T47D (cell line): ENCODE measurements at regions not wholly inside any gene's neighbourhood (a gene's known extent, or its start where the extent isn't known, plus 50 kb on each side); places are given as distances from the start of the nearest gene placed in this dataset.

Experiments used
- DNase-seq, 2 experiments: peaks; one replicate each; pipeline versions ENCODE4 v3.0.0 to v3.0.0-alpha.2; 2011 to 2012; ENCODE audit warnings: low read depth in 1 of 2, low spot score in 1 of 2
- JUND ChIP-seq: IDR thresholded peaks from 2 replicates; pipeline ENCODE4 v1.6.1; 2012; ENCODE audit warnings: low read depth
- in situ Hi-C: cut with HindIII; loops from 2 replicates; pipeline ENCODE4 v1.10.0; 2016; ENCODE audit warnings: low sequenced_read_pairs, low pct_unique_long_range_greater_than_20kb

DNA sequence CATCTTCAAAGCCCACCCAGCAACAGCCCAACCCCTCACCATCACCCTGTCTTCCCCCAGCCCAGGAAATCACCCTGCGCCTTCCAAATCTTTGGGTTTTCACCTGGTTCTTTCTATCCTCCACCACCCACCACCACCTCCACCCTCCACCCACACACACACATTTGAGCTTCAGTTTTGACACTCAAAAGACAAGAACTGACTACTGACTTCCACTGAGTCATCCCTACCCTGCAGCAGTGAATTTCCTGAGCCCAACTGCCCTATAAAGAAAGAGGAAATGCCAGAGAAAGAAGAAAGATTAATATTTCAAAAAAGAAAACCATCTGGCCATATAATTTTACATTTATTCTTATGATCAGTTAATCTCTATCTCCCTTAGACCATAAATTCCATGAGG, 137.5 kb downstream of the CHST1 start:
- TF ChIP-seq JUND = no peak
- in situ Hi-C loops = no loop called here
- no peak for DNase-seq

DNA sequence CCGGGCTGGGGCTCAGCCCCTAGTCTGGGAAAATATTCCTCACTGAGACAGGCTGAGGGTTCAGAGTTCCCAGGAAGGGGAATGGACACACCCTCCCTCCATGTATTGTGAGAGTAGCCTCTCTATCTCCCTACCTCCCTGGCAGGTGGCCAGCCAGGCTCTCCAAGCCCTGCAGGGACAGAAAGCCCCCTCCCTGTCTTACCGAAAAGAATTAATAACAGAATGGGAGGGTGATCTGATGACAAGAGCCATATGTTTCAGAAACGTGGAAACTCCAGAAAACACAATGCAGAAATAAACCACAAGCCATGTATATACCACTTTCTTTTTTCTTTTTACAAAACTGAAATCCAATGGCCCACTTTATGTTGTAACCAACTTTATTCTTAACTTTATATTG, 140.0 kb downstream of the CHST1 start:
- in situ Hi-C loops = no loop called here

DNA sequence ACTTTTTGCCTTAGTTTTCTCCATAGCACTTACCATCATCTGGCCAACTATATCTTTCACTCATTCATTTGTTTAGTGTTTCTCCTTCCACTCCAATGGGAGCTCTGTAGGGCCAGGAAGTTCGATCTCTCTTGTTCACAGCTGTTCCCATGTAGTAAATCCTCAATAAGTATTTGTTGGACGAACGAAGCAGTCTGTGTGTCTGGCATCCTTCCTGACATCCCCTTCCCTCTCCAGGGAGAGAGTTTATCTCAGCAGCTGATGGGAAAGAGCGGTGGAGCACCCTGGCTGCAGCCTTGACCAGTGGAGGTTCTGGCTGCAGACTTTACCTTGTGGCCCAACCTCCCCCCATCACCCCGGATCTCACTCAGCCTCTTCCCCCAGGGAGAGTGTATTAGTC, 141.7 kb downstream of the CHST1 start:
- in situ Hi-C loops = no loop called here
- no peak for DNase-seq
- TF ChIP-seq JUND = no peak

More for the DNA sequence above, 140.0 kb downstream of the CHST1 start:
- TF ChIP-seq JUND = no peak
- no peak for DNase-seq

DNA sequence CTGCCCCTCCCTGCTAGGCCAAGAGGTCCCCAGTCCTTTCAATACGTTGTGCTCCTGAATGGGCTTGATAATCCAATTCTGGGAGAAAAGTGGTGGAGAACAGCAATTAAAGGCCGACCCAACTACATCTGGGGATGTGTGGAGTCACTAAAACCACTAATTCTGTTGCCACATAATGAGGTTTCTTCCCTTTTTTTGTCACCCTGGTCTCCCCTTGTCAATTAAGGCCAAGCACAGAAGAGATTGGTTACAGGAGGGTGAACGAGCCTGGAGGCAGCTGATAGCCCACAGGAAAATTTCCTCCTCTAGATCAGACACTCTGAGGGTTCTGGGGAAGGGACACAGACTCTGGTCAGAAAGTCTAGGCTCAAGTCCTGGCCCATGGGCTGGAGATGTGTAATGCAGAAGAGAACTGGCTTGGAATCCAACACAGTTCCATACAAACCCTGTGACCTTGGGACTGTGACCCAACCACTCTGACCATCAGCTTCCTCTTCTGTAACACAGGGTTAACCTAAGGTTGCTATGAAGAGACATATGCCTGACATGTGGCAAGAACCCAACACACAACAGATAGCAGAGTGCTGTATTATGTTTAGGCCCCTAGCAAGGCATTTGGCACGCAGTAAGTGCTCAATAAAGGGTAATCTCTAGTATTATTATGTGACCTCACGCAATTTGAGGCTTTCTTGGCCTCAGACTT, 146.4 kb downstream of the CHST1 start:
- in situ Hi-C loops = no loop called here
- no peak for DNase-seq
- TF ChIP-seq JUND = no peak

DNA sequence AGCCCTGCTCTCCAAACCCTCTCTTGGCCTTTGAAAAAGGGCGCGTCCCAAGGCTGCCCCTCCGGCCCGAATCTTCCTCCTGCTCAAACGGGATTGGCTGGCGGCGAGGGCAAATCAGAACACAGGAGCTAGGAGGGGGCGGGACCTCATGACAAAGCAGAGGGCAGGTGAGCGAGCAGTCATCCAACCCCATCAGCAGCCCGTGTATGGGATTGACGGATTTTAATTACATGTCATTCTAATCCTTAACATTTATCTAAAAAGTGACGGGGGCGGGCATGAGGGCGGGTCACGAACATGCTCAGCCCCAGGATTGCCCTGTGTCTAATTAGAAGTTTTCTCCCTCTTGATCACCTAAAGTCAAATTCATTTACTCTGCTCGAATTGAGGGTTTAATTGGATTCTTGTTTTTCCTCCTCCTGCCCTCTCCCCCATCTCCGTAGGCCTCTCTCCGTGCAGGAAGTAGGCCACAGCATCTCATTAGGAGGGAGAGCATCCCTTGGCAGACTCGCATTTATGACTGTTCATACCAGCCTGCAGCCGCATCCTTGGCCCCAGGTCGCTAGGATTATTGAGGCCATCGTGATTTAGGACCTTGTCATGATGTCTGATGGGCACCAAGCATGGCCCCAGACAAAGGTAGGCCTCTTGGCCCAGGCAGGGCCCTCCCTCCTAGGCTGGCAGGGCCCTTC, 147.1 kb downstream of the CHST1 start:
- no peak for TF ChIP-seq JUND
- DNase-seq = no peak
- in situ Hi-C loops = no loop called here

DNA sequence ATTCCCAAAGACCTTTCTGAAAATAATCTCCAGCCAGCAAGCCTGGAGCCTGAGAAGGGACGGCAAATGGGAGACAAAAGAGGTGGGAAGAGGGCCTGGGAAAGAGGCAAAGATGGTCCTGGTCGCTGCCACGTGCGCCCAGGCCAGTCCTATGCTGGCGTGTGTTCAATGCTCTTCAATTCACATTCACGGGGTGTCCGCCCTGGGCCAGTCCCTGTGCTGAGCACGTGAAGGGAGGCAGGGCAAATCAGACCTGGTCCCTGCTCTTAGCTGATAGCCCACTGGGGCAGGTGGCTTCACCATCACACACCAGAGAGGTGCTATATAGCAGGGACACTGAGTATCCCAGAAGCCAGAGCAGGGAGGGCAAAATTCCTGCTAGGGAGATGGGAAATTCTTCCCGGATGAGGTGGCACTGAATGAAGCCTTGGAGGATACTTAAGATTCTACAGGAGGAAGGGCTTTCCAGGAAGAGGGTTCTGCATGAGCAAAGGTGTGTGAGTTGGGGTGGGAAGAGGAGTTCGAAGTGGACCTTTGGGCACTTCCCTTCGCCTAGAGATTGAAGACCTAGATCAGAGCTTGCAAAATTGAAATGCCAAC, 148.2 kb downstream of the CHST1 start:
- no peak for DNase-seq
- no peak for TF ChIP-seq JUND
- in situ Hi-C loops = no loop called here

DNA sequence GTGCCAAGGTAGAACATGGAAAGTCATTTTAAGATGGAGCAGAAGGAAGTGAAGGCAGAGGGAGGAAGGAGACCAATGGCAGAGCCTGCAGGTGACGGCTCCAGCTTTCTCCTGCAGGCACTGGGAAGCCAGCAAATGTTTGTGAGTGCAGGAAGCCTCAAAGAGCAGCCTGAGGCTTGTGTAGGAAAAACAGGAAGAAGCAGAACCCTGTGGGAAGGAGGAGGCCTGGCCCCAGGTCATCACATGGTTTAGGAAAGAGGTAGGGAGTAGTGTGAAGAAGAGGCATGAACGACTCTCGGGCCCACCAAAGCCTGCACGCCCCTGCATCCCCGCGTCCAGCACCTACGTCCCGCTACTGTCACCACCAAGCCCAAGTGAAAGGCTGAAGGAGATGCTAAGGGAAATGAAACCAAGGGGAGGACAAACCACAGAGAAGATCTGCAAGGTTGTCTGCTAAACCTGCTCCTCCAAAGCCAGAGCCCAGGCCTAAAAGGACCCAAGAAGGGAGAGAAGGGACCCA, 151.5 kb downstream of the CHST1 start:
- TF ChIP-seq JUND = no peak
- in situ Hi-C loops = no loop called here
- DNase-seq = no peak

DNA sequence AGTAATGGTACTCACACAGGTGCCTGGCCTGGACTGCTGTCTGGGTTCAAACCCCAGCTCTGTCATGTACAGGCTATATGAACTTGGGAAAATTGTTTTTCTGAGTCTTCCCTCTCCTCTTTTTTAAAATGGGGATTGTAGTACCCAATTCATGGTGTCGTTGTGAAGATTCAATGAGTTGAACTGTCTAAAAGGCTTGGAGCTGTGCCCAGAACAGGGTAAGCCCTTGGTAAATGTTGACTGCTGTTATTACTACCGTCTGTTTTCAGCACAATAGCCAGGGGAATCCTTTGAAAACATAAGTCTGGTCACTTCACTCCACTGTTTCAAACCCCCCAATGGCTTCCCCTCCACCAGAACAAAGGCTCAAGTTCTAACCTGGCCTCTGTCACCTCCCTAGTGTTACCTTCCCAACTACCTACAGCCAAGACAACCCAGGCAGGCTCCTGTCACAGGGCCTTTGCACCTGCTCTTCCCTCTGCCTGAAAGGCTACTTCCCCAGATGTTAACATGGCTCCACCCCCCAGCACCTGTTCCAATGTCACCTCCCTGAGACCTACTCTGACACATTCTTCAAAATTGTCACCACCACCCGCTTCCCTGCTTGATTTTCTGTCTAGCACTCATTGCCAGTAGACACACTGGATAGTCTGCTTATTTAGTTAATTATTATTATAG, 152.8 kb downstream of the CHST1 start:
- no peak for TF ChIP-seq JUND
- in situ Hi-C loops = no loop called here
- peak in 1 of 2 experiments; percentile 7 for DNase-seq

DNA sequence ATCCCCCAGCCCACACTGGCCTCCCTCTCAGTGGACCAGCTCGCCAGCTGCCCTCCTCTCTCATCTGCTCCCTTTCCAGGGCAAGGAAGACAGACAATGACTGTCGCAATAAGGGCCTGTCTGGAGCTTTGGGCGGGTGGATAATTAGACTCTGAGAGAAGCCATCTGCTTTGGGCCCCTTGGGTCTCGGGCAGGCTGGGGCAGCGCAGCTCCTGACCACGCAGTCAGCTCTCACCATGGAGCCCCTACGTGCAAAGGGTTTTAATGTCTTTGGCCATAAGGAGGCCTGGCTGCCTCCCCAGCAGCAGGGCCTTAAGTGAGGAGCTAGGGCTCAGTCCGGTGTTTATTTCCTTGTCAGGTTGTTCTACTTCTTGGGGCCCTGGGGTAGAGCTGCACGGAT, 153.9 kb downstream of the CHST1 start:
- in situ Hi-C loops = no loop called here
- TF ChIP-seq JUND = no peak
- DNase-seq = no peak

DNA sequence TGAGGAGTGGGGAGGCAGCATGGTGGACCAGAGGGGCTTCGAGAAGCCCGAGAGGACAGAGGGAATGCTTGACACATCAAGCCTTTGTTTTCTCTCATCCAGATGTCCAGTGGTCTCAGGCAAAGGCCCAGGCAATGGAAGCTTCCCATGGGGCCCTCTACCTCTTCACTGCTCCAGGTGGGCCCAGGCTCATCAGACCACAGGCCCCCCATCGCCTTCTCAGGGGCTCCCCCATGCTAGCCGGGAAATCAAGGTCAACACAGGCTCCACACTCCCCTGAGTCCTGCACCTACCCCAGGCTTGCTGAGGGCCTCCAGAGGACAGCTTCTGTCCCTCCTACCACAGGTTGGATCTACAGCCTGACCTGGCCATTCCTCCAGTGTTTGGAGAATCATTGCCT, 157.5 kb downstream of the CHST1 start:
- no peak for TF ChIP-seq JUND
- in situ Hi-C loops = no loop called here
- no peak for DNase-seq

DNA sequence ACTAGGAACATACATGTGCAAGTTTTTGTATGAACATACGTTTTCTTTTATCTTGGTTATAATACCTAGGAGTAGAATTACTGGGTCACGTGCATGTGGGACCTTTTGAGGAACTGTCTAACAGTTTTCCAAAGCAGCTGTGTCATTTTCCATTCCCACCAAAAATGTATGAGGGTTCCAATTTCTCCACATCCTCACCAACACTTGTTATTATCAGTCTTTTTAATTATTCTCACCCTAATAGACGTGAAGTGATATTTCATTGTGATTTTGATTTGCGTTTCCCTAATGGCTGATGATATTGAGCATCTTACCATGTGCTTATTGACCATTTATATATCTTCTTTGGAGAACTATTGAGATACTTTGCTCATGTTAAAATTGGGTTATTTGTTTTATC, 162.1 kb downstream of the CHST1 start:
- no peak for DNase-seq
- in situ Hi-C loops = no loop called here
- TF ChIP-seq JUND = no peak

DNA sequence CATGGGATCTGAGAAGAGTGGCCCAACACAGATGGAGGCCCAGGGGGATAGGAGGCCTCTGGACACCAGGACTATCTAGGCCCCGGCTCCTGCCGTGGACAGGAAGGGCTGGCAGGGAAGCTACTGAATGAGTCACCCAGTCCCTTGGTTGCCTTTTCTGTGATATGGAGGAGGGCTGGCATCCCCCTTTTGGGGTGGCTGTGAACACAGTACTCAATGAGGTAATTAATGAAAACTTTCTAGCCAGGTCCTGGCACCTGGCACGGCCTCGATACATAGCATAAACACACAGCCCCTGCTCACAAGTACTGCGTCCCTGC, 163.2 kb downstream of the CHST1 start:
- TF ChIP-seq JUND = no peak
- DNase-seq = no peak
- in situ Hi-C loops = no loop called here
